Neural cell (in vitro differentiated cells): ENCODE measurements at regions not wholly inside any gene's neighbourhood (a gene's known extent, or its start where the extent isn't known, plus 50 kb on each side); places are given as distances from the start of the nearest gene placed in this dataset.

Experiments used
- H2AFZ ChIP-seq: fragments of 200-600, 300-800 bp; sonication (generic), shearing (Covaris generic); 2 replicates; pipeline ENCODE4 v1.6.0; 2014; ENCODE audit warnings: low read depth, mild to moderate bottlenecking, antibody characterized with exemption, low read length, moderate library complexity
- H3F3A ChIP-seq: fragments of 200-600 bp; shearing (Covaris generic); 2 replicates; pipeline ENCODE4 v1.6.1; 2016; ENCODE audit warnings: mild to moderate bottlenecking, moderate library complexity, mixed read lengths, antibody characterized with exemption, low read length; ENCODE audit not compliant: insufficient read depth, poor library complexity, severe bottlenecking
- H3K27ac ChIP-seq: fragments of 200-600, 300-800 bp; sonication (generic), shearing (Covaris generic); 2 replicates; pipeline ENCODE4 v1.5.1; 2014; ENCODE audit warnings: mild to moderate bottlenecking, low read length, moderate library complexity
- H3K27me3 ChIP-seq: fragments of 300-800, 200-600 bp; sonication (generic), shearing (Covaris generic); 2 replicates; pipeline ENCODE4 v1.6.0; 2014; ENCODE audit warnings: mild to moderate bottlenecking, low read depth, low read length, moderate library complexity; ENCODE audit not compliant: insufficient read depth
- H3K36me3 ChIP-seq: fragments of 300-800, 200-600 bp; sonication (generic), shearing (Covaris generic); 2 replicates; pipeline ENCODE4 v1.5.1; 2014; ENCODE audit warnings: mild to moderate bottlenecking, antibody characterized with exemption, low read length, moderate library complexity; ENCODE audit not compliant: insufficient read depth
- H3K4me2 ChIP-seq: fragments of 300-800, 200-600 bp; sonication (generic), shearing (Covaris generic); 2 replicates; pipeline ENCODE4 v1.6.0; 2014; ENCODE audit warnings: mild to moderate bottlenecking, low read length
- H3K4me3 ChIP-seq: fragments of 300-800, 200-600 bp; sonication (generic), shearing (Covaris generic); 2 replicates; pipeline ENCODE4 v1.5.1; 2014; ENCODE audit warnings: mild to moderate bottlenecking, low read length, moderate library complexity
- H3K79me2 ChIP-seq: fragments of 200-600 bp; shearing (Covaris generic); replicated peaks from 2 replicates; pipeline ENCODE4 v1.6.0; 2014; ENCODE audit warnings: mild to moderate bottlenecking, low read length, moderate library complexity; ENCODE audit not compliant: insufficient read depth
- H3K9ac ChIP-seq: fragments of 300-800, 200-600 bp; sonication (generic), shearing (Covaris generic); 2 replicates; pipeline ENCODE4 v1.6.1; 2016; ENCODE audit warnings: mild to moderate bottlenecking, low read length, mixed read lengths
- H3K9me2 ChIP-seq: fragments of 200-600 bp; shearing (Covaris generic); 2 replicates; pipeline ENCODE4 v1.6.1; 2016; ENCODE audit warnings: mild to moderate bottlenecking, low read length, mixed read lengths; ENCODE audit not compliant: insufficient read depth
- H3K9me3 ChIP-seq: fragments of 200-600, 300-800 bp; sonication (generic), shearing (Covaris generic); 2 replicates; pipeline ENCODE4 v1.6.1; 2016; ENCODE audit warnings: mild to moderate bottlenecking, mixed run types, low read length, moderate library complexity, mixed read lengths
- H4K20me1 ChIP-seq: fragments of 200-600 bp; shearing (Covaris generic); 2 replicates; pipeline ENCODE4 v1.6.1; 2016; ENCODE audit warnings: mild to moderate bottlenecking, mixed run types; ENCODE audit not compliant: insufficient read depth
- CTCF ChIP-seq: fragments of 450-650 bp; IDR thresholded peaks from 2 replicates; pipeline ENCODE4 v1.5.1; 2014; ENCODE audit warnings: antibody characterized with exemption, mild to moderate bottlenecking, moderate library complexity; ENCODE audit not compliant: poor library complexity, severe bottlenecking
- EP300 ChIP-seq: fragments of 450-650 bp; conservative IDR thresholded peaks from 2 replicates; pipeline ENCODE4 v1.6.1; 2014; ENCODE audit warnings: antibody characterized with exemption, mild to moderate bottlenecking, moderate library complexity; ENCODE audit not compliant: poor library complexity, severe bottlenecking
- EZH2 ChIP-seq: fragments of 200-600, 300-800 bp; shearing (Covaris generic), sonication (generic); IDR thresholded peaks from 2 replicates; pipeline ENCODE4 v1.6.1; 2014; ENCODE audit warnings: antibody characterized with exemption, low read length, borderline replicate concordance, mild to moderate bottlenecking; ENCODE audit not compliant: insufficient read depth, poor library complexity, severe bottlenecking
- MXI1 ChIP-seq: fragments of 450-650 bp; conservative IDR thresholded peaks from 2 replicates; pipeline ENCODE4 v1.6.1; 2014; ENCODE audit warnings: antibody characterized with exemption, mild to moderate bottlenecking; ENCODE audit not compliant: poor library complexity, severe bottlenecking
- POLR2AphosphoS5 ChIP-seq: IDR thresholded peaks from 2 replicates; pipeline ENCODE4 v1.6.1; 2012
- RAD21 ChIP-seq: fragments of 450-650 bp; conservative IDR thresholded peaks from 2 replicates; pipeline ENCODE4 v1.6.1; 2014; ENCODE audit warnings: antibody characterized with exemption, mild to moderate bottlenecking, moderate library complexity
- SMC3 ChIP-seq: fragments of 450-650 bp; conservative IDR thresholded peaks from 2 replicates; pipeline ENCODE4 v1.6.1; 2014; ENCODE audit warnings: antibody characterized with exemption, mild to moderate bottlenecking, moderate library complexity; ENCODE audit not compliant: poor library complexity
- TAF1 ChIP-seq: IDR thresholded peaks from 2 replicates; pipeline ENCODE4 v1.6.1; 2012; ENCODE audit warnings: low read depth
- TF ChIP-seq, protein P1 (sequence below): IDR thresholded peaks from 2 replicates; pipeline ENCODE4 v1.6.1; 2012; ENCODE audit warnings: borderline replicate concordance

- TF ChIP-seq EP300 (no peak), CTCF (no peak), SMC3 (no peak), RAD21 (no peak), POLR2AphosphoS5 (no peak), TAF1 (no peak), MXI1 (no peak), EZH2 (no peak)
- TF ChIP-seq, protein P1, sequence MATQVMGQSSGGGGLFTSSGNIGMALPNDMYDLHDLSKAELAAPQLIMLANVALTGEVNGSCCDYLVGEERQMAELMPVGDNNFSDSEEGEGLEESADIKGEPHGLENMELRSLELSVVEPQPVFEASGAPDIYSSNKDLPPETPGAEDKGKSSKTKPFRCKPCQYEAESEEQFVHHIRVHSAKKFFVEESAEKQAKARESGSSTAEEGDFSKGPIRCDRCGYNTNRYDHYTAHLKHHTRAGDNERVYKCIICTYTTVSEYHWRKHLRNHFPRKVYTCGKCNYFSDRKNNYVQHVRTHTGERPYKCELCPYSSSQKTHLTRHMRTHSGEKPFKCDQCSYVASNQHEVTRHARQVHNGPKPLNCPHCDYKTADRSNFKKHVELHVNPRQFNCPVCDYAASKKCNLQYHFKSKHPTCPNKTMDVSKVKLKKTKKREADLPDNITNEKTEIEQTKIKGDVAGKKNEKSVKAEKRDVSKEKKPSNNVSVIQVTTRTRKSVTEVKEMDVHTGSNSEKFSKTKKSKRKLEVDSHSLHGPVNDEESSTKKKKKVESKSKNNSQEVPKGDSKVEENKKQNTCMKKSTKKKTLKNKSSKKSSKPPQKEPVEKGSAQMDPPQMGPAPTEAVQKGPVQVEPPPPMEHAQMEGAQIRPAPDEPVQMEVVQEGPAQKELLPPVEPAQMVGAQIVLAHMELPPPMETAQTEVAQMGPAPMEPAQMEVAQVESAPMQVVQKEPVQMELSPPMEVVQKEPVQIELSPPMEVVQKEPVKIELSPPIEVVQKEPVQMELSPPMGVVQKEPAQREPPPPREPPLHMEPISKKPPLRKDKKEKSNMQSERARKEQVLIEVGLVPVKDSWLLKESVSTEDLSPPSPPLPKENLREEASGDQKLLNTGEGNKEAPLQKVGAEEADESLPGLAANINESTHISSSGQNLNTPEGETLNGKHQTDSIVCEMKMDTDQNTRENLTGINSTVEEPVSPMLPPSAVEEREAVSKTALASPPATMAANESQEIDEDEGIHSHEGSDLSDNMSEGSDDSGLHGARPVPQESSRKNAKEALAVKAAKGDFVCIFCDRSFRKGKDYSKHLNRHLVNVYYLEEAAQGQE, result no peak
- Histone ChIP-seq H3K27me3 (no peaks in the 10 kb centered on the region), H4K20me1 (no peaks in the 10 kb centered on the region), H3K79me2 (no peaks in the 10 kb centered on the region), H2AFZ (no peak overlapping the region), H3K4me3 (no peak overlapping the region), H3K4me2 (no peak overlapping the region), H3K9me3 (no peaks in the 10 kb centered on the region), H3F3A (no peaks in the 10 kb centered on the region), H3K9me2 (no peaks in the 10 kb centered on the region), H3K27ac (no peak overlapping the region), H3K36me3 (no peaks in the 10 kb centered on the region), H3K9ac (no peak overlapping the region)
These were observed 761.3 kb downstream of the FSCB start for GRCh38 chr14:43745746-43746145.

DNA sequence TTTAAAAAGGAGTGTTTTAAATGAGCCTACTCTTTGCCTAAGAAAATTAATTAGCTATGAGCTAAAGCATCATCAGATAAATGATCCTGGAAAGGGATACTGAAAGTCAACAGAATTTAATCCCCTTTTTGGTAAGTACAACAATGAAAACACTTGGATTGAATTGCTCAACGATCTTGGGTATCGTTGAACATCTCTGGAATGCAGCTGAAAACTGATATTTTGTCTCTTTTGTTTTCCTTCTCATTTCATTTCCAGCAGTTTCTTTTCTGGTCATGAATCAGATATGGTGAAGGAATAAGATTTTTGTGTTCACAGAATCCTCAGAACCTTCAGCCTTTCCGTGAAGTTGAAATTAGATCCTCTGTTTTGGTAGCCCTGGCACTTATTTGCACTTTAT is 771.2 kb downstream of the FSCB start:
- Histone ChIP-seq H3K4me2 (no peak overlapping the region), H3K27me3 (no peaks in the 10 kb centered on the region), H3K9me2 (no peaks in the 10 kb centered on the region), H3K36me3 (no peaks in the 10 kb centered on the region), H3K79me2 (no peaks in the 10 kb centered on the region), H4K20me1 (no peaks in the 10 kb centered on the region), H3K9ac (no peak overlapping the region), H2AFZ (no peak overlapping the region), H3F3A (no peaks in the 10 kb centered on the region), H3K4me3 (no peak overlapping the region), H3K27ac (no peak overlapping the region), H3K9me3 (peaks cover 5% of the 10 kb centered on the region)
- no peak for TF ChIP-seq EP300
- no peak for TF ChIP-seq RAD21
- TF ChIP-seq, protein P1, result no peak
- TF ChIP-seq TAF1, result no peak
- TF ChIP-seq MXI1, result no peak
